IPS-NIHi7 (cell line): ENCODE measurements at regions not wholly inside any gene's neighbourhood (a gene's known extent, or its start where the extent isn't known, plus 50 kb on each side); places are given as distances from the start of the nearest gene placed in this dataset.

Experiments used
- DNase-seq: peaks from one replicate; pipeline ENCODE4 v3.0.0; 2012; ENCODE audit warnings: mixed read lengths; ENCODE audit errors: extremely low spot score

DNA sequence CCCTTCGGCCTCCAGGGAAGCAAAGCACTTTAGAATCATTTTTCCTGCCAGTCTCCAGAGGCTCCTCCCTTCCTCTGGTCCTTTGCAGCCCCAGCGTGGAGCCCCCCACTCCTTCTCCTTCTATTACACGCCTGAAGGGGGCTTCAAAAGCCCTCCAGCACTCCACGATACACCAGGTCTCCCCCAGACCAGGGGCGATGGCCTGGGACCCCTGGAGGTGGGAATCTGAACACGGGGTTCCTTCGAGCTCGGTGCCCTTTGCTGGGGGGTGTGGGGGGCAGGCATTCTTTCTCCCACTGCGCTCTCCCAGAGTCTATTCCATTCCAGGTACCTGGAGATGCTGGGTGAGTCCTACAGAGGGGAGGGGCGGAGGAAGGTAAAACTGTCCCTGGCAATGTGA lies 97.6 kb downstream of the HMX1 start:
- DNase-seq = no peak

GRCh38 chr4:8773124-8773931 lies 98.3 kb downstream of the HMX1 start:
- DNase-seq = no peak

GRCh38 chr4:8772499-8773123 lies 99.0 kb downstream of the HMX1 start:
- DNase-seq = no peak

GRCh38 chr4:8771666-8772065 lies 100.0 kb downstream of the HMX1 start:
- no peak for DNase-seq

GRCh38 chr4:8771258-8771590 lies 100.4 kb downstream of the HMX1 start:
- DNase-seq = no peak

DNA sequence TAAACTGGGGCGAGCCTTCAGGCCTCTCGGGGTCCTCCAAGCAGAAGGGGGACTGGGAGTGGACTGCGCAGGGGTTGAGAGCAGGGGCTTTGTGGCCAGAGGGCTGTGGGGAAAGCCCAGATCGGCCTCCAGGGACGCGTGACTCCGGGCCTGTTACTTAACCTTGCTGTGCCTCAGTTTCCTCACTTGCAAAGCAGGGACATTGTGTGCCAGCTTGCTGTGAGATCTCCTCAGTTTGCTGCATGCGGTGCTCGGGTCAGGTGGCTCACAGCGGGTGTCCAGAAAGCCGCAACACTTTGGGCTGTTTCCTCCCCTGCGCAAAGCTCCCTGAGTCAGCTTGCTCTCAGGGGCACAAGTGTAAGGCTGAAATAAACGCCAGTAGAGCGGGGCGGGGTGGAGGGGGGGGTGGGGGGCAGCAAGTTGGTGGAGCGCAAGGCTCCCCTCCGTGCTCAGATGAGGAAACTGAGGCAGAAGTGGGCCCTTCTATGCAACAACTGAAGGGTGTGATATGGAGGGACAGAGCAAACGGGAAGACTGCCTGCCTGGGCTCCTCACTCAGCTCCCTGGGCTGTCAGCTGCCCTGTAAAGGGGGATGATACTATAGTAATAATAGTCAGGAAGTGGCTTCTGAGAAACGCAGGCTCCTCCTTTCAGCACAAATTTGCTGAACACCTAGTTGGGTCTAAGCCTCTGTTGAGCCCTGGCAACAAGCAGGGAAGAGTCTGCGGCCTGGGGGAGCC lies 101.0 kb downstream of the HMX1 start:
- DNase-seq = no peak

DNA sequence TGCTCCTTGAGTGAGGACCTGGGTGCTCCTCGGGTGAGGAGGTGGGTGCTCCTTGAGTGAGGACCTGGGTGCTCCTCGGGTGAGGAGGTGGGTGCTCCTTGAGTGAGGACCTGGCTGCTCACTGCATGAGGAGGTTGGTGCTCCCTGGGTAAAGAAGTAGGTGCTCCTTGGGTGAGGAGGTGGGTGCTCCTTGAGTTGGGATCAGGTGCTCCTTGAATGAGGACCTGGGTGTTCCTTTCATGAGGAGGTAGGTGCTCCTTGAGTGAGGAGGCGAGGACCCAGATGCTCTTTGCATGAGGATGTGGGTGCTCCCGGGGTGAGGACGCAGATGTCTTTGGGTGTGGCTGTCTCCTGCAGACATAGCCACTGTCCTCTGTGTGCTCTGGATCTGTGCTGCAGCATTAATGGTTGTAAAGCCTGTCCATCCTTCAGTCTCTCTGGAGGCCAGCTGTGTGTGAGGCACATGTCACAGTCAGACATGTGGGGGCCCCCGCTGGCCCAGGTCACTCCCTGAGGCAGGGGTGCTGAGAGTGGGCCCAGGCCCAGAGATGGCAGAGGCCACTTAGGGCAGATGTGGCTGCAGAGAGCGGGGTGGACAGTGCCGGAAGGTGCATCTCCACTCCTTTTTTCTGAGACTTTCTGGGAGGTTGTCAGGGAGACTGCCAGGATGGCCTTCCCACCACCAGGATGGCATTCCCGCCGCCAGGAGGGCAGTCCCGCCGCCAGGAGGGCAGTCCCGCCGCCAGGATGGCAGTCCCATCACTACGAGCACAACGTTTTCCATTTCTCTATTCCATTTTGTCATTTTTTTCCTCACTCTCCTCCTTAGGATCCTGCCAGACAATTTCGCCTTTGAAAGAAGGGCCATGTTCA lies 101.8 kb downstream of the HMX1 start:
- no peak for DNase-seq

- DNase-seq = no peak
Measured at GRCh38 chr4:8768357-8768999, 103.2 kb downstream of the HMX1 start.

DNA sequence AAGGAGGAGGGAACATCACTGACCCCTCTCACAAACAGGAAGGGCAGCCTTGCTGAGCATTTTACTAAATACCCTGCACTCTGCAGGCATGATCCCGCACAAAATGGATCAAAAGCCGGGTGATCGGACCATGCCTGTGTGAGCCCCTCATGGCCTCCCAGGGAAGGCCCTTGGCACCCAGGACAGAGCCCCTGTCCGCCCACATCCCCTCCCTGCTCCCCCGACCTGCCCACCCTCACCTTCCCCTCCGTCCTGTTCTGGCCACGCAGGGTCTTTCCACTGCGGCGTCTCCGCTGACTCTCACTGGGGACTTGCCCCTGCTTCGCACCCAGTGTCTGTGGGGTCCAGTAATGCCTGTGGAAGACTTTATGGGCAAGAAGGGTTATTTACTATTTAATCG lies 105.0 kb downstream of the HMX1 start:
- no peak for DNase-seq

GRCh38 chr4:8765631-8766590 lies 105.7 kb downstream of the HMX1 start:
- DNase-seq = no peak

GRCh38 chr4:8765084-8765483 lies 106.6 kb downstream of the HMX1 start:
- DNase-seq = no peak

- DNase-seq = no peak
Measured at GRCh38 chr4:8763966-8764901, 107.4 kb downstream of the HMX1 start.

DNA sequence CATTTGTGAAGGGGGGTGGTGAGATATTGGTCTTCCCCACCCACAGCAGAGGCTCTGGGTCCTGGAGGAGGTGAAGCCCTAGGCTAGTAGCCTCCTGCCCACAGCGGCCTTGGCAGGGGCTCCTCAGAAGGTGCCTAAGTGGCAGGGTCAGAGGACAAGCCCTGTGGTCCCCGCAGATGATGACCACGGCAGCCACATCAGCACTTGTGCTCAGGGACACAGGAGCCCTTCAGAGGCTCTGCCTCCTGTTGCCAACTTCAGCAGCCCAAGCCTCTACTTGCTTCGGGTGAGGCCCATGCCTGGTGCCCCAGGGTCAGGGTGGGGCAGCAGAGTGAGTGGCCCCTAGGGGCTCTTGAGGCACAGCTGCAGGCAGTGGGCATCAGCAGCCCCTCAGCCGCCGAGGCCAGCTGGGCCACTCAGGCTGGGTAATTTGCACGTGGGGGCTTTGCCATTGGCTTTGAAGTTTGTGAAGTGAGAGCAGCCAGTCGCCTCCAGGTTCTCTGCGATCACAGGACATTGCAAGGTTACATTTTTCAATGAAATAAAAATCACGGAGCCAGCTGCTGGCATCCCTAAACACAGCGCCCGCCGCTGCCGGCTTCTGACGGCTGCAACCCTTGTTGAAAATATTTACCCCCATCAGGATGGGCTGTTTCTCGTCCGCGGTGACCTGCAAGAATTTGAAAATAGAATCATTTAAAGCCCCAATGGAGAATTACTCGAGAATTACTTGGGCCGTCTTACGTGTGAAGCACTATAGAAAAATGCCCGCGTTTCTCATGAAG lies 108.5 kb downstream of the HMX1 start:
- DNase-seq = no peak

DNA sequence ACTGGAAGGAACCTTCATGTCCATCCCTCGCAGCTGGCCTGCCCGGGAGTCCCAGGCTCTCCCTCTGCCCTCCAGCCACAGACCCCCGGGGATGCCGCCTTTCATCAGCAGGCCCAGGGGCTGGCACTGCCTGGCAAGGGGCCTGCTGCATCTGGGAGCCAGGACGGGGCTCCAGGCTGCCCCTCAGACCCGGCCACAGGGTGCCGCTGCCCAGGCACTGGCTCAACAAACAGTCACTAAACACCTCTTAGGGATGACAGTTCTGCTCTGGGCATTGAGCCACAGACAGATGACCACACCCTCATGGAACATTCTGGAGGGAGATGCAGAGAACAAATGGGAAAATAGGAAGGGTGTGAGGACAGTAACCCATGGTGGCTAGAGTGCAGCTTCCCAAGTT lies 109.3 kb downstream of the HMX1 start:
- DNase-seq = no peak

DNA sequence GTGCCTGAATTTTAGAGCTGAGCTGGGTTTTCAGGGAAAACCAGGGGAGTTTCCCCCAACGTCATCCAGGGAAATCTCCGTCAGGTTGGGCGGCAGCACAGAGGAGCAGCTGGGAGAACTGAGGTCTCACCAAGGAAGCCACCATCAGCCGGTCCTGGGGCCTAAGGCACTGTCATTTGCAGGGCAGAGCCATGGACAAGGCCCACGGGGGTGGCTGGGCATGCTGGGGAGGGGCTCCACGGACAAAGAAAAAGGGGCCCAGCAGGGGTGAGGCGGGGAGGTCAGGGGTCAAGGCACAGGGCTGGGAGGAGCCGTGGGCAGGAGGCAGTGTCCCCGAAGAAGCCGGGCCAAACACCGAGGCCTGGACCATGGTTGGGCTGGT lies 109.8 kb downstream of the HMX1 start:
- DNase-seq = no peak

- DNase-seq = no peak
Measured at GRCh38 chr4:8761167-8761823, 110.3 kb downstream of the HMX1 start.

- no peak for DNase-seq
Measured at GRCh38 chr4:8760561-8760960, 111.1 kb downstream of the HMX1 start.

DNA sequence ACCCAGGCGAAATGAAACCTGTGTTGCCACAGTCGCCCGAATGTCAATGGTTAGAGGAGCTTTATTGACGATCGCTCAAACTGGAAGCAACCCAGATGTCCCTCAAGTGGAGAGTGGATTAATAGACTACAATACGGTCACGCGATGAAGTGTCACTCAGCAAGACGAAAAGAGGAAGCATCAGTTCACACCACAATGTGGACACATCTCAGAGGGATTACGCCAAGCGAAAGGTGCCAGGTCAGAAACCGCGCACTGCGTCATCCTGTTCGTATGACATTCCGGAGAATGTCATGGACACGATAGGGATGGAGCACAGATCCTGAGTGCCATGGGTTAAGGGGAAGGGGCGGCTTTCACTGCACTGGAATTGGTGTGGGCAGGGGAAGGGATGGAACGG lies 111.7 kb downstream of the HMX1 start:
- DNase-seq = no peak
